Amniotic stem cell (primary cell): ENCODE measurements at regions not wholly inside any gene's neighbourhood (a gene's known extent, or its start where the extent isn't known, plus 50 kb on each side); places are given as distances from the start of the nearest gene placed in this dataset.
"Not testable (repeated sequence)": the region's sequence is repeated elsewhere in the genome, so short reads cannot be mapped to it uniquely, and the experiment has no call there.

ENCODE experiments used
- DNase-seq: peaks from one replicate; lab custom pipeline; 2025; lab: John Stamatoyannopoulos, UW

DNA sequence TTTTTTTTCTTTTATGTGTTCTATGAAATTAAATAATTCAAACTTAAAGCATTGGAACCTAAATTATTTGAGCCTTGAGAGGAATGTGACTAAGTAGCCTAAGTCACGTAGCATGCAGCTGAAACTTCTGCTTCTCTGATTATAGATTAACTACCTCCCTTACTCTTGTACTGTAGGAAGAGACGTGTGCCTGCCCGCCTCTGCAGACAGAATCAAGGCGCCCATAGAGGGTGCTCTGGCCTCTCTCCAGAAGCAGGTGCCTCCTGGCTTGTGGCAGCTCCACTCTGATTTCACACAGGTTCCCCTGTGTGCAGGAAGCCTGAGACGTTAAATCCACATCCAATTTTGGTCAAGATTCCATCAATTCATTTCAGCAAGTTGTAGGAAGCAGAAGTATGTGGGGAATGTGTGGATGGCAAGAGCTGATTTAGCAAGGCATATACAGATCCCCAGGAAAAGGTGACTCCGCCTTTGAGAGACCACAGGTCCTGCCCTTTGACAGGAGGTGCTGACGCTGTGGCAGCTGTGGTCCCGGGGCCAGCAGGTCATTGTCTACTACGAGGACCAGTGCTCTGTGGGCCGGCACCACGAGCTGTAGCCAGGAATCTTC, 1418.8 kb downstream of the CDH11 start:
- DNase-seq: no peak

DNA sequence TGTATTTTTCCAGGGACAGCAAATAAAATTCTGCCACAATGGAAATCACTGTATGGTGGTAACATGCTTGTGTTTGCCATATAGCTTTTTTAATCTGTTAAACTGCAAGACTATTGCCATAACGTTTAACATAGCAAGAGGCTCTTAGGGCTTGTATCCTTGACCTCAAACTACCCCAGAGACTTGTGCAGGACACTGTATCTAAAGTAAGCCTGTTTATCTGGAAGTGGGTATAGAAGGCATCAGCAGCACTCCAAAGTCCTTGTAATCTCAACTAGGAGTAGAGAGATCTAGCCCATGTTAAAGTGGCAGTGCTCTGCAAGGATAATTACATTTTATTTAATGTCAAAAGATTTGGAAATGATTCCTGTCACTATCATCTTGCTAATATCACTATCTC, 1424.1 kb downstream of the CDH11 start:
- no peak for DNase-seq

GRCh38 chr16:63695347-63695746, 1426.5 kb downstream of the CDH11 start:
- no peak for DNase-seq

DNA sequence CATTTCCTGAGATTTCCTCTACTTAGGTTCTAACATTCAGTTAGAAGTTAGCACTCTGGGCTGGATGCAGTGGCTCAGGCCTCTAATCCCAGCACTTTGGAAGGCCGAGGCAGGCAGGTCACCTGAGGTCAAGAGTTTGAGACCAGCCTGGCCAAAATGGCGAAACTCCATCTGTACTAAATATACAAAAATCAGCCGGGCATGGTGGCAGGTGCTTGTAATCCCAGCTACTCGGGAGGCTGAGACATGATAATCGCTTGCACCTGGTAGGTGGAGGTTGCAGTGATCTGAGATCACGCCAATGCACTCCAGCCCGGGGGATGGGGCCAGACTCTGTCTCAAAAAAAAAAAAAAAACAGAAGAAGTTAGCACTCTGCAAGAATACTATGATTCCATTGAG, 1430.9 kb downstream of the CDH11 start:
- DNase-seq: no peak

GRCh38 chr16:63690267-63690666, 1431.6 kb downstream of the CDH11 start:
- DNase-seq: no peak

DNA sequence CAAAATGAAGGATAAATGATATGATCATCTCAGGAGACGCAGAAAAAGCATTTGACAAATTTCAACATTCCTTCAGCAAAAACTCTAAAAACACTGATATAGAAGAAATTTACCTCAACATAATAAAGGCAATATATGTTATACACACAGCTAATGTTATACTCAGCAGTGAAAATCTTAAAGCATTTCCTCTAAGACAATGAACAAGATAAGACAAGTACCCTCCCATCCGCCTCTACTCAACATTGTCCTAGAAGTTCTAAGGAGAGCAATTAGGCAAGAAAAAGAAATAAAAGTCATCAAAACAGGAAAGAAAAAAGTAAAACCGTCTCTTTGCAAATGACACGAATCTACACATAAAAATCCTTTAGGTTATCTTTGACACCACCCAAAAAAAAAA, 1432.8 kb downstream of the CDH11 start:
- DNase-seq: no peak

GRCh38 chr16:63684149-63685101, 1437.4 kb downstream of the CDH11 start:
- no peak for DNase-seq

DNA sequence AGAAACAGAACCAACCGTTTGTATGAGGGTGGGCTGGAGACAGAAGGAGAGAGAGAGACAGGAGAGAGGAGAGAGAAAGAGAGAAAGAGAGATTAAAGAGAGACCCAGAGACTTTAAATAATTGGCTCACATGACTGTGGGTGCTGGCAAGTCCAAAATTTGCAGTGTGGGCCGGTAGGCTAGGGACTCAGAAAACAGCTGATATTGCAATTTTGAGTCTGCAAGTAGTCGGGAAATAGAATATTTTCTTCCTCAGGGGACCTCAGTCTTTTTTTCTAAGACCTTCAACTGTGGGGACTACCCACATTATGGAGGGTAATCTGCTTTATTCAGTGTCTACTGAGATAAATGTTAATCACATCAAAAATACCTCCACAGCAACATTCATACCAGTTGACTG, 1439.0 kb downstream of the CDH11 start:
- DNase-seq: no peak

DNA sequence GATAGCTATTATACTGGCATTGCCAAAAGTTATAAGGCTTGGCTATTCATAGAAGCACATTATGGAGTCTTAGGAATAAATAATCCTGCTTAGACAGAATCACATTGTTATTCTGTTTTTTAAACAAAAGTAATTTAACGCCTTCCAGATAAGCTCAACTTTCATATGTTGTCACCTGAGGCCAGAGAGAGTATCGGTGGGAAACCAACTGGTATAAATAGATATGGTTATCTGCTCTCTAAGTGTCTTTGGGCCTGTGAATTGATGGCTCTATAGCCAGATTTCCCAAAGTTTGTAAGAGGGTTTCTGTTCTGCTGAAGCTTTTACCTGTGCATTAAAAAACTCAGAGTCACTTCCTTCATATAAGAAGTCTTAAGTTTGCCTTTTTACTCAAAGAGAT, 1449.4 kb downstream of the CDH11 start:
- DNase-seq: no peak

DNA sequence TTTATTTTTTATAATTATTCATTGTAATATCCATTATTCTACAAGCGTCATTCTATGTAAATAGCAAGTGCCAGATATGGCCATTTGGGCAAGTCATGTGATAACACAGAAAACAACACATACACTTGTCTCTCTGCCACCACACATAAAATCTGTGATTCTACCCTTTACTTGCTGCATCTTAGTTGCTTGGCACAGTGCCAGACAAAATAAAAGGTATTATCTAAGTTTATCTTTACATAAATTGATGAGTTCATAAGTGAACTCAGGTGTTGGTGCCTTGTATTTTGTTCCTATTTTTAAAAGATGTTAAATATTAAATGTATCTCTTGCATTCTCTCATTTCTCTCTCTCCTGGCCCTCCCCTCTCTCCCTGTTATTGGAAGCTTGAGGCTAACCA, 1458.7 kb downstream of the CDH11 start:
- no peak for DNase-seq

DNA sequence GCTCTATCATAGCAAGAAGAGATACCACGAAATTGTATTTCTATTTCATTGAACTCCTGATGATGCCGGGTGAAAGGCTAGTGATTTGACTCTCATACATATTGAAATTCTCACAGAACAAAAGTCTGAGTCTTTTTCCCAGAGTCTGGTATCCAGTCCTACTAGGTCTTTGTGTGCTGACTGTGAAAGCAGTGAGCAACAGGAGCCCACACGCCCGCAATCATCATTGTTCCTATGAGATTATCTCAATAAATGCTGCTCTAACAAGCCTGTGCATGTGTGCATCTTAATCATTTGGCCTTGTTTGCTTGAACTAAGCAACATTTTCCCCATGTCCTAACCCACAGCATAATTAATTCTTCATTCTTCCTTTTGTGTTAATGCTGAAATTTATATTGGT, 1466.0 kb downstream of the CDH11 start:
- no peak for DNase-seq

GRCh38 chr16:63653044-63653839, 1468.6 kb downstream of the CDH11 start:
- no peak for DNase-seq

- DNase-seq: no peak
Observed at GRCh38 chr16:63652091-63652490, 1469.8 kb downstream of the CDH11 start.

GRCh38 chr16:63650550-63650949, 1471.3 kb downstream of the CDH11 start:
- DNase-seq: no peak

GRCh38 chr16:63633706-63634445, 1488.0 kb downstream of the CDH11 start:
- not testable (repeated sequence) for DNase-seq

DNA sequence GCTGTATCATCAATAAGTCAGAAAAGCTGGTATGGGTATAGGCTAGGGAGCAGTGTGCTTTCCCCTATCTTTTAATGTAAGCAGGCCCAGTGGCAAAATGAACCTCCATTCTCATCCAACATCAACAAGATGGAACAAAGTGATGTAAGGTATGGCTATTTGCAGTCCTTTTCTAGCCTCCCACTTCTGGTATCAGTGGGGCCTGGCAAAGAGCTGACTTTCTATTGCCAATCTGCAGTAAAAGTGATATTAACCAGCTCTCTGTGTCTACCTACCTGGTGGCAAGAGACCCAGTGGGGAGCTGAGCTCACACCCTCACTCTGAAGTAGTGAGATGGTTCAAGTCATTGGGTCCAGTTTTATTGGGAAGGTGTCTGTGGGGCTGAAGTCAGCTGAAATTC, 1492.6 kb downstream of the CDH11 start:
- no peak for DNase-seq

- no peak for DNase-seq
Observed at GRCh38 chr16:63628812-63629211, 1493.1 kb downstream of the CDH11 start.

GRCh38 chr16:63625126-63625525, 1496.7 kb downstream of the CDH11 start:
- no peak for DNase-seq

DNA sequence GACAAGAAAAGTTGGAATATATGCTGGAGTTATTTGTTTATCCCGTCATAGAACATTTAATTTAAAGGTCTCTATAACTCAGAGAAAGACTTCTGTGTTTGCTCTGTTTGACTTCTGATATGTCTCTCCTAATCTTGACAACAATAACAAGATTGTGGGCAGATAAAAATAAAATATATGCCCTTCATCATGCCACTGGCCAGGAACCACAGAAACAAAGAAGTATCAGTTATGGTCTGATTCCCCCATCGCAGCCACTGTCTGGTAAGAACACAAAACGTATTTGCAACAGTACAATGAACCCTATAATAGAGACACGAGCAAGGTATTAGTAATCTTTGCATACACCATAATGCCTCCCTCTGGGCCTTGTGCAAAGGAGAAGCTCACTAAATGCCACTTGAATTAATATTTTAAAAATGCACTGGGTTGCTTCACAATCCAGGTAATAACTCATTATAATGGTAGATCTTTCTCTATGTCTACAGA, 1498.3 kb downstream of the CDH11 start:
- no peak for DNase-seq

DNA sequence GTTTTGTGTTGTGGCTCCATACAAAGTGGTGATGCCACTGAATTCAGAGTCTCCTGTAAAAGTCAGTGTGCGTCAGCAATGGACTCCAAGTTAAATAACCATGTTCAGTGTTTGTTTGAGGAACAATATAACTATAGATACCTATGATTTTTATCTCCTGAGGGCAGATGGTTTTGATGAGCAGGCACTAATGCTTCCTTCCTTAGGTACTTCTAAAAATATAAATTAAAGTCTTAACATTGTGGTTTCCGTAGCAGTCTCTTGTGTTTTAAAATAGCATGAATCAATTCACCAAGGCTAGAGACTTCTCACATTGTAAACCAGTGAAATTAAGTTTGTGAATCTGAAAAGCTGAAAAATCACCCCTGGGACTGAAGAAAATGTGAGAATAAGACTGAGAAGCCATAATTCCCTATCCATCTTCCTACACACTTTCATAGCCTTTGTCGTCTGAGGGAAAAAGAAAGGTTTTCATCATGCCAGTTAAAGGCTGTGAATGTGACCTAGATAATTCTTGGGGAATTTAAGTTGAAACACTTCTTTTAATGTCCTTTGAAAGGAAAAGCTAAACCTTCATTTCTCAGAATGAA, 1502.9 kb downstream of the CDH11 start:
- DNase-seq: no peak

DNA sequence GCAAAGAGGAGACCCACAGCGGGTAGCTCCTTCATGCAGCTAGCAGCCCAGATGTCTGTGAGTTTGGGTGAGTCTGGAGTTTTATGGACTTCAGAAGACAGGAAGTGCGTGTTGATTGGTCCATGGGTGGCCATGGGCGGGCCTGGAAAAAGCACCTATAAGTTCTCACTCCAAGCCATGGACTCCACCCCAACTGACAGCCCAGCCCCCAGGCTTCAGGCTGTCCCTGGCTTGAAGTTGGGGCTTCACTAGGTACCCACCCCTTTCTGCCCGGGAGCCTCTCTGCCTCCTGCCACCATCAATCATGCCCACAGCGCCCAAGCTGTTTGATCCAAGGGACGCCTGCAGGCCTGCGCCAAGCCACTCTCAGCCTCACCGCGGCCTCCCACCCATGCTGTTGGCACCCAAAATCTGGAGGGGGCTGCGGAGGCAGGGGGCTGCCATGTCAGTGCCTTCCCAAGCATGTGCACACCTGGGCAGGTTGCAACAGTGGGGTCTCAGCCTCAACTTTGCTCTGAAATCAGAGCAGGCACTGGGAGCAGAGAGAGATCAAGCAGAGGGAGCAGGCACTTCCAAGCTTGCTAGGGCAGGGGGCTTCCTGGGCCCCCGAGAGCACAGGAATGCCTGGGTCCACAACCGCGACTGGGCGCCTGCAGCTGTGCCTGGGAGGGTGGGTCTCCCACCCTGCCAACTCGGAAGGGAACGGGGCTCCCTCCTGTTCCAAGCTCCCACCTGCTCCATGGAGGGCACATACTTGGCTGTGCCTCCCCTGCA, 1503.7 kb downstream of the CDH11 start:
- no peak for DNase-seq
